ENCODE measurements at regions not wholly inside any gene's neighbourhood (a gene's known extent, or its start where the extent isn't known, plus 50 kb on each side); places are given as distances from the start of the nearest gene placed in this dataset.

GRCh38 chr18:41745166-41746049, 209.6 kb upstream of the PIK3C3 start:
- TF ChIP-seq ATF7 (IDR thresholded peaks at IDR 0.05; ENCODE audit: low read depth) = no peak
- TF ChIP-seq REST (IDR thresholded peaks at IDR 0.05; ENCODE audit: low read depth, low read length) = no peak
- no peak for TF ChIP-seq CBX5 (IDR thresholded peaks at IDR 0.05; ENCODE audit: low read depth)
- TF ChIP-seq SRF (IDR thresholded peaks at IDR 0.05; ENCODE audit: low read depth in 2 of 2, low read length in 2 of 2) = no peak
- peak; percentile 52 to 66 (median 54); a peak in 5 of 6 replicates for TF ChIP-seq CTCF (IDR thresholded peaks at IDR 0.05 in 2 of 3, conservative IDR thresholded peaks at IDR 0.05 in 1 of 3; ENCODE audit: control insufficient read depth in 2 of 3, extremely low read depth in 1 of 3, insufficient read depth in 1 of 3, low read depth in 3 of 3, low read length in 3 of 3)
- no peak for TF ChIP-seq CEBPB (IDR thresholded peaks at IDR 0.05; ENCODE audit: borderline replicate concordance in 1 of 2, low read depth in 2 of 2, low read length in 2 of 2)
- no peak for TF ChIP-seq SUPT20H (IDR thresholded peaks at IDR 0.05; ENCODE audit: borderline replicate concordance, control insufficient read depth, low read depth, low read length)
- no peak for TF ChIP-seq ZNF274 (IDR thresholded peaks at IDR 0.05; ENCODE audit: insufficient read depth, insufficient read length)
- no peak for TF ChIP-seq ZNF24 (IDR thresholded peaks at IDR 0.05)
- TF ChIP-seq EZH2 (IDR thresholded peaks at IDR 0.05; ENCODE audit: borderline replicate concordance, control insufficient read depth, low read depth, low read length) = no peak
- no peak for TF ChIP-seq MTA2 (IDR thresholded peaks at IDR 0.05; ENCODE audit: low read depth)
- no peak for TF ChIP-seq RELA (IDR thresholded peaks at IDR 0.05; ENCODE audit: borderline replicate concordance, partially characterized antibody)

Data from GM12878 (cell line).